Thymus (tissue), 11 donors: ENCODE measurements at regions not wholly inside any gene's neighbourhood (a gene's known extent, or its start where the extent isn't known, plus 50 kb on each side); places are given as distances from the start of the nearest gene placed in this dataset.

Source experiments
- DNase-seq, 9 donors: peaks; one replicate each; pipeline ENCODE4 v3.0.0-alpha.2; 2013; ENCODE audit warnings: low spot score in 9 of 9, low read depth in 6 of 9, missing footprints in 1 of 9
- H3K27ac ChIP-seq, 2 donors: one replicate each; pipeline ENCODE4 v1.5.1; 2013; ENCODE audit warnings: control low read depth in 1 of 2, low read depth in 1 of 2, low read length in 1 of 2, mild to moderate bottlenecking in 1 of 2, moderate library complexity in 1 of 2
- H3K27me3 ChIP-seq, 2 donors: one replicate each; pipeline ENCODE4 v1.5.1; 2013; ENCODE audit warnings: low read length in 1 of 2; ENCODE audit not compliant: control insufficient read depth in 2 of 2, insufficient read depth in 1 of 2
- H3K36me3 ChIP-seq, 2 donors: one replicate each; pipeline ENCODE4 v1.5.1; 2013; ENCODE audit warnings: low read length in 1 of 2, mild to moderate bottlenecking in 1 of 2, moderate library complexity in 1 of 2; ENCODE audit not compliant: control insufficient read depth in 2 of 2, insufficient read depth in 2 of 2
- H3K4me1 ChIP-seq, 2 donors: one replicate each; pipeline ENCODE4 v1.5.1; 2013; ENCODE audit warnings: low read length in 2 of 2; ENCODE audit not compliant: control insufficient read depth in 2 of 2, insufficient read depth in 2 of 2
- H3K4me3 ChIP-seq, 2 donors: one replicate each; pipeline ENCODE4 v1.5.1; 2013; ENCODE audit warnings: low read length in 2 of 2, control low read depth in 1 of 2, mild to moderate bottlenecking in 1 of 2
- H3K9me3 ChIP-seq, 2 donors: one replicate each; pipeline ENCODE4 v1.5.1; 2013; ENCODE audit warnings: low read length in 1 of 2, mild to moderate bottlenecking in 1 of 2; ENCODE audit not compliant: control insufficient read depth in 2 of 2, insufficient read depth in 1 of 2
- WGBS: extraction: QIAGEN DNeasy Blood & Tissue Kit; methylation state at CpG from one replicate; pipeline ENCODE4 v1.1.7; 2013; 5-methylcytosine and 5-hydroxymethylcytosine counted together
- donor health status: healthy.

DNA sequence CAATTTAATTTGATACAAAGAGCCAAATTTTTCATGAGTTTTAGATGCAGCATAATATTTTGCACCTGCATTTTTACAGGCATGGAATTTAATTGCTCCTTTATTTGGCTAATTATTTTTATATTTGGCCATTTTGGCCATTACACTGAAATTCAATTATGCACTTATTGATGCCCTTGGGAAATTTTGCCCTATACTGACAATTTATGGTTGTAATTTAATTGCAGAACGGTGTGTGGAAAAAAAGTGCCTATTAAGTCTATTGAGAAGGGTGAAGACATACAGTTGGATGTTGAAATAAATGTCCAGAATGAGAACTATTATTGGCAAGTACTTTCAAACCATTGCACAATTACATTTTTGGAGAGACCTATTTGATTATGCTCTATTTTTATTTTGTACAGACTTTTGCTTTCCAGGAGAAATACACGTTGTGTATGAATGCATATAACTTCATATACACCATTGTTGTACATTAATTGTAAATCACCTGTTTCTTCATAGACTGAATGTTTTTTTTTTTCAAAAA is 1319.3 kb upstream of the CDH2 start:
- Histone ChIP-seq H3K27ac (no peak overlapping the region), H3K36me3 (no peaks in the 10 kb centered on the region), H3K9me3 (no peaks in the 10 kb centered on the region), H3K27me3 (no peaks in the 10 kb centered on the region), H3K4me1 (no peaks in the 10 kb centered on the region), H3K4me3 (no peak overlapping the region)
- 91% methylated on average over 2 of the region's 2 CpGs for WGBS
- DNase-seq = no peak

DNA sequence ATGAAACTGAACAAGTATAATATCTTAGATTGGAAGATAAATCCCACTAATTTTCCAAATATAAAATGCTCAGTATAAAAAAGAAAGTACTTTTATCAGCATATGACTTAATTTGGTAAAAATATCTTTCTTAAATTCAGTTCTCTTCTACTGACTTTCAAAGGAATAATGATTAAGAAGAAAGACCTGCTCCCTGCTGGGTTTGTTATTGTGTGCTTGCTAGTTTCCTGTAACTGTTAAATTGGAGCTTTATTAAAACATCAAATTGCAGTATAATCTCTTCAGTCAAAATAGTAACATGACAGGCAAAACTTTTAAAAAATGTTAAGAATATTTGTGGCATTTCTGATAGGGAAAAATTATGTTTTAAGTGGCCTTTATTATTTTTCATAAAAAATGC is 1317.4 kb upstream of the CDH2 start:
- Histone ChIP-seq H3K9me3 (no peaks in the 10 kb centered on the region), H3K4me1 (no peaks in the 10 kb centered on the region), H3K4me3 (no peak overlapping the region), H3K27ac (no peak overlapping the region), H3K36me3 (no peaks in the 10 kb centered on the region), H3K27me3 (no peaks in the 10 kb centered on the region)
- DNase-seq = no peak

DNA sequence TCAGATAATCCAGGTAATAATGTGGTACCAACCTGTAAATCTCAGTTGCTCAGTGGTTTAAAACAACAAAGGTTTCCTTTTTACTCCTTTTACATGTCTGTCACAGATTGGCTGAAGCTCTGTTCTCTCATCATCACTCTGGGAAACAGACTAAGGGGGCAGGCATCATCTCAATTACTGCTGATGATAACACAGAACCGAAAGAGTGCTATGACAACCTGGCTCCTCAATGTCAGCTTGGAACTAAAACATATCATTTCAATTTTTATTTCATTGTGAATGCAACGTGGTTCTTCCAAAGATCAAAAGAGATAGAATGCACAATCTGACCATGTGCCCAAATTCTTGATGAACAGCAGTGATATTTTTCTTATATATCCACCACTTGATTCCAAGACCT is 1315.0 kb upstream of the CDH2 start:
- Histone ChIP-seq H3K9me3 (no peaks in the 10 kb centered on the region), H3K27ac (no peak overlapping the region), H3K4me3 (no peak overlapping the region), H3K27me3 (no peaks in the 10 kb centered on the region), H3K4me1 (no peaks in the 10 kb centered on the region), H3K36me3 (no peaks in the 10 kb centered on the region)
- WGBS = 88% methylated on average over 2 of the region's 2 CpGs
- DNase-seq = no peak

DNA sequence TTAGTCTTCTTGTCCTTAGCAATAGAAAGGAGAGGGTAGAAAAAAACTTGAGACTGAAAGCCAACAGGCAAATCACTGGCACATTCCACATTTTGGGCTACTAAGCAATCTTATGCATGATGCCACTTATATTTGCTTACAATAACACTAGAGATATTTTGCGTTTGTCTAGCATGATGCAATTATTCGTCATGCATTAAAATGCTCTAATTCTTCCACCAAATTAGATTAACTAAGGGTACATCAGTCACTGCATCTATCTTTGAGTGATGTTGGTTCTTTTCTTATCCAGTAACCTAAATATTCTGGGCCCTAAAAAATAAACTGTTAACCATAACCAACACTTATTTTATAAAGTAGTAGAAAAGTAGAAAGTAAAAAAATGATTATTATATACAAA is 1311.7 kb upstream of the CDH2 start:
- 97% methylated on average over 2 of the region's 2 CpGs for WGBS

DNA sequence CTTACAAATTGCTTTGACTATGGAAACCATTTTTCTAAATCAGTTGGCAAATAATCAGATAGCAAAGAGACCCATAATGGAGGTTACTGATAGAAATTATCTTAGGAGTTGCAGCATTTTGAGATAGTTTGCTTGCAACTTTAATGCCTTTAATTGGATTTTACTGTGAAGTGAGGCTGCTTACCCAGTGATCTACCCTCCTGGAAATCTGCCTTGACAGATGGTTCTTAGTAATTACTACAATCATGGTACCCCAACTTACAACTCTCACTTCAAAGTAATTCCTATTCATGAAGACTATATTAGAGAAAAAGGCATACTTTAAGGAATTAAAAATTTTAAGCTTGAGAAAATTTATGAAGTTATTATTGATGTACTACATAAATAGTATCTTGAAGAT is 1288.6 kb upstream of the CDH2 start:
- DNase-seq = no peak
- H3K4me1 ChIP-seq = no peaks in the 10 kb centered on the region
- H3K36me3 ChIP-seq = no peaks in the 10 kb centered on the region
- no peak overlapping the region for H3K4me3 ChIP-seq
- H3K9me3 ChIP-seq = no peaks in the 10 kb centered on the region
- H3K27ac ChIP-seq = no peak overlapping the region
- H3K27me3 ChIP-seq = no peaks in the 10 kb centered on the region

More for the DNA sequence above, 1311.7 kb upstream of the CDH2 start:
- DNase-seq = no peak
- H3K4me3 ChIP-seq = no peak overlapping the region
- no peaks in the 10 kb centered on the region for H3K4me1 ChIP-seq
- H3K27me3 ChIP-seq = no peaks in the 10 kb centered on the region
- H3K9me3 ChIP-seq = no peaks in the 10 kb centered on the region
- H3K36me3 ChIP-seq = no peaks in the 10 kb centered on the region
- H3K27ac ChIP-seq = no peak overlapping the region

DNA sequence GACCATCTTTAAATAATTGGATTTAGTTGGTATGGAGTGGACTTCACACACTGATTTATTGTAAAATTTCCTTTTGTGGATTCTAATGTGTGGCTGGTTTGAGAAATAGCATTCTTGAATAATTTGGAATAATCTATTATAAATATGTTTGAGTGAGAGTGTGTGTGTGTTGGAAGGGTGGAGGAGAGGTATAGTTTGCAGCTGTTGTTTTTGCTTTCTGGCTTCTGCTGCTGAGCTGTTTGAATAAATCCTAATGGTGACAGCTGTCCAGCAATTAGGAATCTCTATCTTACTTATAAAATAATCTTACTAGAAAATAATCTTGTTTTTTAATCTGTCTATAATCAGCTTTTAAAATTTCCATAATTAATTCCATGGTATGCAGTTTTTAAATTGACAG is 1283.0 kb upstream of the CDH2 start:
- no peaks in the 10 kb centered on the region for H3K36me3 ChIP-seq
- H3K27ac ChIP-seq = no peak overlapping the region
- DNase-seq = no peak
- no peaks in the 10 kb centered on the region for H3K4me1 ChIP-seq
- H3K27me3 ChIP-seq = no peaks in the 10 kb centered on the region
- no peak overlapping the region for H3K4me3 ChIP-seq
- H3K9me3 ChIP-seq = no peaks in the 10 kb centered on the region

DNA sequence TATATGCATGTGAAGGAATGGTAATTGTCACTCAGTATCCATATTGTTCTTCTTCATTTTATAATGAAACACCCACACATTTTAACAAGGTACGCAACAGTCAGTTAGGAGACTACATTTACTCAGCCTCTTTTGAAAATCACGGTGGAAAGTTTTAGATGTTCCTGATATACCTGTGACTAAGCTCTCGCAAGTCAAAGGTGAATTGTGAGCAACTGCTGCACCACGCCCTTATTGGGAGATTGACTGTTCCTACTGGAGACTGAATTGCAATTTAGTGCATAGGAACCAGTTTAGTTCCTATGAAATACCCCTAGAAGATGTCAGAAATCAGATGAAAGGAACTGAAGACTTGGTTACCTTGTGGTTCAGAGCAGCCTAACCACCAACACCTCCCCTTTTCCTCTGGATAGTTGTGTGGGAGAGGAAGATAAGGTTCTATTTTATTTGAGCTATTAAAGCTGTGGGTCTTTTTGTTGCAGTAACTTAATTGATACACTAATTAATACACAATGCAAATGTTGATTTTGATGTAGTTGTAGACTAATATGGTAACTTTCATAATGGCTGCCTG is 1280.5 kb upstream of the CDH2 start:
- H3K27me3 ChIP-seq = no peaks in the 10 kb centered on the region
- DNase-seq = no peak
- no peaks in the 10 kb centered on the region for H3K4me1 ChIP-seq
- WGBS = 60% methylated on average over 4 of the region's 4 CpGs
- no peak overlapping the region for H3K27ac ChIP-seq
- H3K4me3 ChIP-seq = no peak overlapping the region
- no peaks in the 10 kb centered on the region for H3K9me3 ChIP-seq
- no peaks in the 10 kb centered on the region for H3K36me3 ChIP-seq

DNA sequence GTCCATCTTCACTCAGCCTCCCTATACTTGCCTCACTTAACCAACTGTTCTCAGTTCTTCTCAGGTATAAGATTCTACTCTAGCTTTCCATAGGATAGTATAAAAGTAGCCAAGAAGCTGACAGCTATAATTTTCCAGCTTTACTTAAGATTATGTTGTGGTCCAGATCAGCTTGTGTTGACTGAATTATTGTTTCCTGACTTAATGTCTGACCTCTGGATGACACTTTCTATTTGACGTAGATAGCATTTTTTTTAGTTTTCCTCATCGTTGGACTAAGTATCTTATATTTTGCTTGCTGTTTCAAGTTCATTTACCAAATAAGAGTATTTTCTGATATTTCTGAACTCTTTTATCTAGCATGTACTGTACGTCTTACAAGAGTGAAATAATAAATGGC is 1272.5 kb upstream of the CDH2 start:
- Histone ChIP-seq H3K36me3 (no peaks in the 10 kb centered on the region), H3K4me1 (no peaks in the 10 kb centered on the region), H3K27me3 (no peaks in the 10 kb centered on the region), H3K4me3 (no peak overlapping the region), H3K9me3 (no peaks in the 10 kb centered on the region), H3K27ac (no peak overlapping the region)
- 66% methylated on average over 3 of the region's 3 CpGs for WGBS
- DNase-seq = no peak

DNA sequence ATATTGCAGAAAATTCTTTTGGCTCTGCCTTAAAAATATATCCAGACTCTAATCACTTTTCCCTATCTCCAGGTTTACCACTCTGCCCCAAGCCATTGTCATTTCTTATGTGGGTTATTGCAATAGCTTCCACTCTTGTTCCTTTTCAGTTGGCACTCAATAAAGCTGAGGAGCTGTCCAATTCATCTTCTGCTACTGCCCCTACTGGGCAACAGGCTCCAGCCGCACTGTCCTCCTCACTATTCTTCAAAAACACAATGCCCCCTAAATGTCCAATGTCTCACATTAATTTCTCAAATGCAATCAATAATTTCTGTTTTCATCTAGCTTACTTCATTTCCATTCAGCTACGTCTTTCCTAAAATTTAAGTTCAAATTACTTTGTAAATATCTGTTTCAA is 1262.5 kb upstream of the CDH2 start:
- no peak for DNase-seq
- H3K27ac ChIP-seq = no peak overlapping the region
- no peaks in the 10 kb centered on the region for H3K9me3 ChIP-seq
- 86% methylated on average over 2 of the region's 2 CpGs for WGBS
- no peaks in the 10 kb centered on the region for H3K27me3 ChIP-seq
- no peaks in the 10 kb centered on the region for H3K4me1 ChIP-seq
- H3K4me3 ChIP-seq = no peak overlapping the region
- H3K36me3 ChIP-seq = no peaks in the 10 kb centered on the region

DNA sequence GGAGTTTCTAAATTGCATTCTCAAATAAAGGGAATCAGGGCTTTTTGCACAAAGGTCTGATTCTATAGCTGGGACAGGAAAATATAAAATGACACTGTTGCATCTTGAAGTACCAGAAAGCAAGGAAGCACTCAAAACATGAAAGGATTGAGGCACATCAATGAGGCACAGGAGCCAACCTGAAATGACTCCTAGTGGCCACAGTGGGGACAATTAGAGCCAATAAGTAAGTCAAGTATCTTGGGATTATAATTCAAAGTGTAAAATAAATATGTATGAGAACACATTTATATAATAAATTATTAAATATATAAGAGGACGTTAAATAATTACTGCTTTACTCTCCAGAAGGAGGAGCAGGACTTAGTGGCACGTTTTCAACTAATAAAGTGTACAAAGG is 1259.5 kb upstream of the CDH2 start:
- no peak for DNase-seq
- Histone ChIP-seq H3K4me1 (no peaks in the 10 kb centered on the region), H3K27ac (no peak overlapping the region), H3K27me3 (no peaks in the 10 kb centered on the region), H3K9me3 (no peaks in the 10 kb centered on the region), H3K36me3 (no peaks in the 10 kb centered on the region), H3K4me3 (no peak overlapping the region)
- 59% methylated on average over 2 of the region's 2 CpGs for WGBS
